A673 (cell line): ENCODE measurements at regions not wholly inside any gene's neighbourhood (a gene's known extent, or its start where the extent isn't known, plus 50 kb on each side); places are given as distances from the start of the nearest gene placed in this dataset.
A peak's percentile ranks its signal among the peaks of the same experiment; 100 is the strongest.

Experiments
- BruUV-seq: library from RNA; stranded (reverse); fragments of 400-500 nt; replicated peaks from 2 replicates; lab custom pipeline; 2021; lab: Mats Ljungman, UMichigan
- CTCF ChIA-PET: fragments of 300-600 bp; sonication (Branson Sonifier 250); formaldehyde crosslinking; loops from one replicate; lab custom pipeline; 2022; ENCODE audit warnings: antibody characterized with exemption; lab: Charles Lee
- POLR2A ChIA-PET: fragments of 300-600 bp; sonication (Branson Sonifier 250); formaldehyde crosslinking; loops from one replicate; lab custom pipeline; 2022; ENCODE audit warnings: antibody characterized with exemption; ENCODE audit not compliant: low non-redundant PET; lab: Charles Lee
- DNase-seq: peaks from one replicate; pipeline ENCODE4 v3.0.0-alpha.2; 2015; ENCODE audit warnings: low spot score
- H3K27ac ChIP-seq: fragments of 200-600 bp; sonication (generic); 2 replicates; pipeline ENCODE4 v1.5.1; 2016; ENCODE audit warnings: mixed run types, low read depth, mild to moderate bottlenecking, mixed read lengths, antibody characterized with exemption, low read length; ENCODE audit not compliant: poor library complexity, severe bottlenecking
- H3K27me3 ChIP-seq: fragments of 200-600 bp; sonication (generic); replicated peaks from 2 replicates; pipeline ENCODE4 v1.6.1; 2017; ENCODE audit warnings: mixed run types, low read depth, mild to moderate bottlenecking, mixed read lengths, antibody characterized with exemption, low read length; ENCODE audit not compliant: insufficient read depth, poor library complexity
- H3K36me3 ChIP-seq: fragments of 200-600 bp; sonication (generic); 2 replicates; pipeline ENCODE4 v1.6.1; 2016; ENCODE audit warnings: mixed run types, mild to moderate bottlenecking, mixed read lengths, antibody characterized with exemption, low read length; ENCODE audit not compliant: insufficient read depth, poor library complexity, severe bottlenecking
- H3K4me1 ChIP-seq: fragments of 200-600 bp; sonication (generic); 2 replicates; pipeline ENCODE4 v1.6.1; 2017; ENCODE audit warnings: mixed run types, mild to moderate bottlenecking, mixed read lengths, antibody characterized with exemption, low read length; ENCODE audit not compliant: insufficient read depth, poor library complexity, severe bottlenecking
- H3K4me3 ChIP-seq: fragments of 200-600 bp; sonication (generic); 2 replicates; pipeline ENCODE4 v1.5.1; 2016; ENCODE audit warnings: low read depth, mixed run types, mild to moderate bottlenecking, mixed read lengths, low read length; ENCODE audit not compliant: poor library complexity, severe bottlenecking
- H3K9me3 ChIP-seq: fragments of 200-600 bp; sonication (generic); 2 replicates; pipeline ENCODE4 v1.6.1; 2016; ENCODE audit warnings: mixed run types, low read depth, mild to moderate bottlenecking, mixed read lengths, antibody characterized with exemption, low read length; ENCODE audit not compliant: poor library complexity, severe bottlenecking
- EZH2 ChIP-seq: fragments of 200-600 bp; sonication (generic); IDR thresholded peaks from 2 replicates; pipeline ENCODE4 v1.6.1; 2017; ENCODE audit warnings: borderline replicate concordance, low read depth, mild to moderate bottlenecking, mixed read lengths, antibody characterized with exemption, low read length; ENCODE audit not compliant: poor library complexity, severe bottlenecking
- intact Hi-C: fragments of 100-400 bp; cut with micrococcal nuclease; formaldehyde crosslinking; loops from one replicate; pipeline ENCODE4 v1.10.0; 2022; ENCODE audit not compliant: unreplicated experiment
- TF ChIP-seq, protein P1 (sequence below): fragments of 300-800, 200-600 bp; sonication (generic); conservative IDR thresholded peaks from 2 replicates; pipeline ENCODE4 v1.5.1; 2017; ENCODE audit warnings: low read depth, mild to moderate bottlenecking, antibody characterized with exemption, low read length, moderate library complexity, mixed read lengths

- peak; percentile 94 for DNase-seq
- Histone ChIP-seq H3K36me3 (no peaks in the 10 kb centered on the region), H3K27ac (peak overlapping the region; percentile 4), H3K27me3 (no peaks in the 10 kb centered on the region), H3K4me1 (peaks cover 14% of the 10 kb centered on the region), H3K9me3 (no peaks in the 10 kb centered on the region), H3K4me3 (no peak overlapping the region)
- POLR2A ChIA-PET, result no interaction called here
- CTCF ChIA-PET, result no interaction called here
- BruUV-seq, result no TSS peak
- TF ChIP-seq EZH2, result no peak
- TF ChIP-seq, protein P1, sequence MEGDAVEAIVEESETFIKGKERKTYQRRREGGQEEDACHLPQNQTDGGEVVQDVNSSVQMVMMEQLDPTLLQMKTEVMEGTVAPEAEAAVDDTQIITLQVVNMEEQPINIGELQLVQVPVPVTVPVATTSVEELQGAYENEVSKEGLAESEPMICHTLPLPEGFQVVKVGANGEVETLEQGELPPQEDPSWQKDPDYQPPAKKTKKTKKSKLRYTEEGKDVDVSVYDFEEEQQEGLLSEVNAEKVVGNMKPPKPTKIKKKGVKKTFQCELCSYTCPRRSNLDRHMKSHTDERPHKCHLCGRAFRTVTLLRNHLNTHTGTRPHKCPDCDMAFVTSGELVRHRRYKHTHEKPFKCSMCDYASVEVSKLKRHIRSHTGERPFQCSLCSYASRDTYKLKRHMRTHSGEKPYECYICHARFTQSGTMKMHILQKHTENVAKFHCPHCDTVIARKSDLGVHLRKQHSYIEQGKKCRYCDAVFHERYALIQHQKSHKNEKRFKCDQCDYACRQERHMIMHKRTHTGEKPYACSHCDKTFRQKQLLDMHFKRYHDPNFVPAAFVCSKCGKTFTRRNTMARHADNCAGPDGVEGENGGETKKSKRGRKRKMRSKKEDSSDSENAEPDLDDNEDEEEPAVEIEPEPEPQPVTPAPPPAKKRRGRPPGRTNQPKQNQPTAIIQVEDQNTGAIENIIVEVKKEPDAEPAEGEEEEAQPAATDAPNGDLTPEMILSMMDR, result no peak
- intact Hi-C loops, result loop anchor here (10.0 kb wide), 1 partner anchor 273 kb away; no protein-coding TSS in a partner anchor
Measured at GRCh38 chr1:38297842-38298241, 251.2 kb upstream of the POU3F1 start.

GRCh38 chr1:38297246-38297645 lies 250.7 kb upstream of the POU3F1 start:
- H3K27ac ChIP-seq, result no peak overlapping the region
- TF ChIP-seq EZH2, result no peak
- TF ChIP-seq, protein P1, result no peak
- H3K9me3 ChIP-seq, result no peaks in the 10 kb centered on the region
- CTCF ChIA-PET, result no interaction called here
- POLR2A ChIA-PET, result no interaction called here
- BruUV-seq, result no TSS peak
- peaks cover 14% of the 10 kb centered on the region for H3K4me1 ChIP-seq
- no peak overlapping the region for H3K4me3 ChIP-seq
- H3K36me3 ChIP-seq, result no peaks in the 10 kb centered on the region
- H3K27me3 ChIP-seq, result no peaks in the 10 kb centered on the region
- DNase-seq, result no peak
- intact Hi-C loops, result loop anchor here (10.0 kb wide), 1 partner anchor 272 kb away; no protein-coding TSS in a partner anchor

- ChIA-PET POLR2A (no interaction called here), CTCF (no interaction called here)
- BruUV-seq, result no TSS peak
Measured at GRCh38 chr1:38296047-38296446, 249.5 kb upstream of the POU3F1 start.

More at GRCh38 chr1:38296047-38296446, 249.5 kb upstream of the POU3F1 start:
- Histone ChIP-seq H3K27me3 (no peaks in the 10 kb centered on the region), H3K4me1 (peaks cover 14% of the 10 kb centered on the region), H3K9me3 (no peaks in the 10 kb centered on the region), H3K36me3 (no peaks in the 10 kb centered on the region), H3K4me3 (no peak overlapping the region), H3K27ac (no peak overlapping the region)
- intact Hi-C loops, result loop anchor here (1.0 to 10.0 kb wide), 2 partner anchors 15 to 271 kb away; no protein-coding TSS in a partner anchor
- no peak for TF ChIP-seq EZH2
- TF ChIP-seq, protein P1, result no peak
- no peak for DNase-seq
